ENCODE measurements at regions not wholly inside any gene's neighbourhood (a gene's known extent, or its start where the extent isn't known, plus 50 kb on each side); places are given as distances from the start of the nearest gene placed in this dataset.
A peak's percentile ranks its signal among the peaks of the same experiment; 100 is the strongest.
"Not testable (repeated sequence)": the region's sequence is repeated elsewhere in the genome, so short reads cannot be mapped to it uniquely, and the experiment has no call there.

- DNase-seq (ENCODE audit: low read depth, low spot score) = no peak
These were observed 540.5 kb downstream of the BTBD3 start for GRCh38 chr20:12458241-12458640.

GRCh38 chr20:12464036-12464435 is 544.7 kb upstream of the SPTLC3 start:
- DNase-seq (ENCODE audit: low read depth, low spot score) = no peak

GRCh38 chr20:12466915-12467314 is 541.9 kb upstream of the SPTLC3 start:
- no peak for DNase-seq (ENCODE audit: low read depth, low spot score)

- no peak for DNase-seq (ENCODE audit: low read depth, low spot score)
These were observed 541.0 kb upstream of the SPTLC3 start for GRCh38 chr20:12467758-12468157.

DNA sequence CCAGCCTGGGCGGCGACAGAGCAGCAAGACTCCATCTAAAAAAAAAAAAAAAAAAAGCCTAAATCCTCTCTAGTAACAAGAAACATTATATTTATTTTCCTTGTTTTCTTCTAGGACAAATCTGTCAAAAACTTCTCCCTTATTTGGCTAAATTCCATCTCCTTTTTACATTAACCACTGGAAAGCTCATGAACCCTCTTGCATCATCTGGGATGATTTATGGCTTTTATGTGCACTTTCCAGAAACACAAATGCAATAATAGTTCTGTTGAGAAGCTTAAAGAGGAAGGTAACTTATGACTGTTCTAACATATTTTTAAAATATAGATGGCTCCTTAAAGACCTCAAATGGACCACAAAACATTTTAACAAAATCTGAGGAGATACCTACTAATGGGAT is 526.1 kb upstream of the SPTLC3 start:
- DNase-seq (ENCODE audit: low read depth, low spot score) = no peak

DNA sequence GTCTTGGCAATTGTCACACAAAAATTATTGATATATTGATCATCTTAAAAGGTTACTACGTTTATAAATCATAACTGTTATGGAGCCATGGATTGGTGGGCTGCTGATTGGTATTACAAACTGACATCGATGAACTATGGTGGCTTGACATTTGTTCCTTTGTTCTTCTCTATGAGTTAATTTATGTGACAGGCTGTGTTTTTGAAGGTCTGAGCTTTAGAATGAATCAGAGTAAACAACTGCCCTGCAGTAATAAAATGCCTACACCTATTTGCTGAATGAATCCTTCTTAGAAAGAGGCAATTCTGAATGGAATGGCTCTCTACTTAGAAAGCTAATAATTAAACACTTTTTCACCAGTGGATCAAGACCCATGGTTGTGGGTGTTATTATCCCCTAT is 506.3 kb upstream of the SPTLC3 start:
- no peak for DNase-seq (ENCODE audit: low read depth, low spot score)

- DNase-seq (ENCODE audit: low read depth, low spot score) = no peak
These were observed 504.0 kb upstream of the SPTLC3 start for GRCh38 chr20:12504779-12505178.

GRCh38 chr20:12511499-12511898 is 497.3 kb upstream of the SPTLC3 start:
- no peak for DNase-seq (ENCODE audit: low read depth, low spot score)

GRCh38 chr20:12512755-12513154 is 496.0 kb upstream of the SPTLC3 start:
- DNase-seq (ENCODE audit: low read depth, low spot score) = no peak

DNA sequence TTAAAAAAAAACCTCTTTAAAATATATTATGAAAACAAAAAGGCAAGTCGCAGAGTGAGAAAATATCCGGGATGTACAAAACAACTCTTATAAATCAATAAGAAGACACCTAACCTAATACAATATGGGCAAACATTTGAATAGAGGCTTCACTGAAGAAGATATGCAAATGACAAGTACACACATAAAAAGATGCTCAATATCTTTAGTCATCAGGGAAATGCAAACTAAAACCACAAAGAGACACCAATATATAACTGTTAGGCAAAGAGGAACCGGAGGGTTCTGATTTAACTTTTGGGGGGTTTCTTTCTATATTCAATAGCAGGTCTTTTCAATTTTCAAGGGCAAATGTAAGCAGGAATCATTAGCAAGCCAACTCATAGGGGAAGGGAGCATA is 480.7 kb upstream of the SPTLC3 start:
- DNase-seq (ENCODE audit: low read depth, low spot score) = no peak

DNA sequence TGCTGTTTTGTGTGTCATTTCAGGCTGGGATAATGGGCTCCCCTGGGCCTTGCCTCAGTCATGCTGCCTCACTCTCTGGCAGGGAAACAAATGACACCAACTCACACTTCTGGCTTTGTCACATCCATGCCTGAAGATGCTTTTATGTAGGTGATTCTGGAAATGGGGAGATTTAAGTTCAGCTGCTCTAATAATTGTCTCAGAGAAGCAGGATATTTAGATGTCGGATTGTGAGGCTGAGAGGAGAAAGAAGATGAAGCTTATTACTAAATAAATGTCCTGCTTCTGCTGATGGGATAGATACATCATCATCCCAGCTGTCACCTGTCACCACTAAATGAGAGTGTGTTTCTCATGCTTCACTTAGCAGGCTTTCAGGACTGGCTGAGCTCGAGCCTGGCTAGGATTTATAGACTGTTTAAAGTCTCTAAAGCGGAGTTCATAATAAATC is 480.2 kb upstream of the SPTLC3 start:
- DNase-seq (ENCODE audit: low read depth, low spot score) = no peak

DNA sequence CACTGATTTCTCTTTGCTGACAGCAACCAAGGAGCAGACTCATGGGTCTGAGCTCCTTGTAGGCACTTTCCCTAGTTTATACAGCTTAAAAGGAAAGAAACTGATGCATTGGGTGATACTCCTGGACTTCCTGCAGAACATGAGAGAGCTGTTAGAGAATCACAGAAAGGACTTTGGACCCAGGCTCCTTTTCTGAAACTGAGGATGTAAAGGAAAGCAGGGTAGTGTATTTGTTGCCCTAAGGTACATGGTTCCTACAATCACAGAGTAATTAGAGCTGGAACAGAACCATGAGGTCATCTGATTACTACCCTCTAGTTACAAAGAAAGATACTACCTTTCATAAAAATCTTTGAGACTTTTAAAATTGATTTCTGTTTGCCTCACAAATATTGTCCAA is 477.1 kb upstream of the SPTLC3 start:
- no peak for DNase-seq (ENCODE audit: low read depth, low spot score)

DNA sequence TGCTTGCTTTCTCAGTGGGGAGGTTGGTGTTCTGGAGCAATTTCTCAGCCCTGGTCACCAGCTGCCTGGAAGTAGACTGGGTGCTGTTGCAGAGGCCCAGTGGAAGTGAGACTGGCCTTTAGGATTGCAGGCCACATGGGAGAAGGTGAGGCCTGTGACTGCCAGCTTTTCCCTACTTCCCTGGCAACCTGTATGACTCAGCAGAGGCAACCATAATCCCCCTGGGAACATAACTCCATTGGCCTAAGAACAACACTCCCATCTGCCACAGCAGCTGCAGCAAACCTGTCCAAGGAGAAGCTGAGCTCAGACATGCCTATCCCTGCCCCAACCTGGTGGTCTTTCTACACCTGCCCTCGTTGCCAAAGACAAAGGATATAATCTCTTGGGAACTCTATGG is 473.5 kb upstream of the SPTLC3 start:
- no peak for DNase-seq (ENCODE audit: low read depth, low spot score)

GRCh38 chr20:12535770-12536169 is 473.0 kb upstream of the SPTLC3 start:
- no peak for DNase-seq (ENCODE audit: low read depth, low spot score)

DNA sequence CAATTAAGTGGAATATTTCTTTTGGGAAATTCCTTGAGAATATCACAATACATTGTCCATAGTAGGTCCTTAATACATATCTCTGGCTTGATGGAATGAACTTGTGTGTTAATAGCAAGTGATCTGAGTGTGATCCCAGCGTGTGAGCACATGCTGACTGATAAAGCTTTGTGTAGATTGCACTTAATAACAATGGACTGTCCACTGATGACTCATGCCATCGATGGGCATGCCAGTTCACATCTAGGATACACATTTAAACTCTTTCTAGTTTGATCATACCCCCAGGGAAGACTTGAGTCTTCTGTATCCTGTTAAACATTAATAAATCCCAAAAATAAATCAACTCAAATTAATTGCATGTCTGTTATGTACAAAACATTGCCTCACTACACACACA is 454.3 kb upstream of the SPTLC3 start:
- no peak for DNase-seq (ENCODE audit: low read depth, low spot score)

DNA sequence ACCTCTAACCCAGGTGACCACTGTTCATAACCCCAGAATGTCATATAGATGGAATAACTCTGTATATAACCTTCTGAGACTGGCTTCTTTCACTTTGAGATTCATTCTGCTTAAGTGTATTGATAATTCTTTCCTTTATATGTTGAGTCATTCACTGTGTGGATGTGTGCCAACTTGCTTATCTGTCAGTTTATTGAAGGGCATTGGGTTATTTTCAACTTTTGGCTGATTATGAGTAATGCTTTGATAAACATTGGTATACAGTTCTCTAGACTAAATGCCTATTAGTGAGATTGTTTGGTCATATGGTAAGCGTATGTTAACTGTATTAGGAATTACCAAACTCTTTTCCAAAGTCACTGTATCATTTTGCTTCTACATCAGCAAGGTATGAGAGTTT is 453.4 kb upstream of the SPTLC3 start:
- DNase-seq (ENCODE audit: low read depth, low spot score) = no peak

GRCh38 chr20:12555849-12556248 is 452.9 kb upstream of the SPTLC3 start:
- not testable (repeated sequence) for DNase-seq (ENCODE audit: low read depth, low spot score)

- DNase-seq (ENCODE audit: low read depth, low spot score) = no peak
These were observed 451.5 kb upstream of the SPTLC3 start for GRCh38 chr20:12557224-12557623.

DNA sequence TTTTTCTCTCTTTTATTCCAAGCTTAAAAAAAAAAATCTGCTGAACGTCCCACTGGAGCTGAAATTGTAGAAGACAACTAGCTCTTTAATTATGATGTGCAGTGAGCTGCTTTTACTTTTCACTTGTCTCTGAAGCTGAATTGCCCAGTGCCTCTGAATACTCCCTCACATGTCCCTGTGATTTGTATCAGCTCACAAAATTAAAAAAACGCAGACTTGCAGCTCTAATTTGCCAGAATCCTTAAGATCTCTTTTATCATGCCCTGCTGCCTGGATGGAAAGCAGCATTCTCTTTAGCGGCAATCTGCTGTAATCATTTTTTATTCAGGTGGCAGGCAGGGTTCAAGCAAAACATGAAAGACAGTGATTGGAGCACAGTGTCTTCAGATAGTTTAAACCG is 443.8 kb upstream of the SPTLC3 start:
- no peak for DNase-seq (ENCODE audit: low read depth, low spot score)

GRCh38 chr20:12566596-12566995 is 442.2 kb upstream of the SPTLC3 start:
- DNase-seq (ENCODE audit: low read depth, low spot score) = no peak

- DNase-seq (ENCODE audit: low read depth, low spot score) = no peak
These were observed 438.4 kb upstream of the SPTLC3 start for GRCh38 chr20:12570371-12570770.

GRCh38 chr20:12573442-12573841 is 435.3 kb upstream of the SPTLC3 start:
- DNase-seq (ENCODE audit: low read depth, low spot score) = no peak

- DNase-seq (ENCODE audit: low read depth, low spot score) = peak; percentile 18
These were observed 433.2 kb upstream of the SPTLC3 start for GRCh38 chr20:12575352-12576095.

- DNase-seq (ENCODE audit: low read depth, low spot score) = no peak
These were observed 431.6 kb upstream of the SPTLC3 start for GRCh38 chr20:12577213-12577612.

All from smooth muscle cell of the brain vasculature (primary cell).